Keratinocyte (primary cell): ENCODE measurements at regions not wholly inside any gene's neighbourhood (a gene's known extent, or its start where the extent isn't known, plus 50 kb on each side); places are given as distances from the start of the nearest gene placed in this dataset.

ENCODE experiments used
- DNase-seq: peaks from one replicate; pipeline ENCODE4 v3.0.0-alpha.2; 2011; ENCODE audit warnings: low read depth, missing footprints, low spot score
- FAIRE-seq: peaks from 2 replicates; lab custom pipeline; 2011; peaks lifted over from hg19 to GRCh38; lab: Jason Lieb, UNC
- H2AFZ ChIP-seq: 2 replicates; pipeline ENCODE4 v1.6.0; 2012; ENCODE audit warnings: low read length, control low read depth, inconsistent platforms; ENCODE audit not compliant: control insufficient read depth
- H3K27ac ChIP-seq: 2 replicates; pipeline ENCODE4 v1.5.1; 2011; ENCODE audit warnings: low read length; ENCODE audit not compliant: control insufficient read depth, insufficient read depth
- H3K27me3 ChIP-seq: 3 replicates; pipeline ENCODE4 v1.6.0; 2011; ENCODE audit warnings: low read length; ENCODE audit not compliant: control insufficient read depth, insufficient read depth; ENCODE audit errors: extremely low read depth
- H3K36me3 ChIP-seq, 2 experiments: 2 replicates in 1 of 2; 3 replicates in 1 of 2; pipeline ENCODE4 v1.5.1; 2011; ENCODE audit warnings: low read length in 2 of 2, mild to moderate bottlenecking in 1 of 2; ENCODE audit not compliant: control insufficient read depth in 2 of 2, insufficient read depth in 2 of 2; ENCODE audit errors: extremely low read depth in 1 of 2
- H3K4me1 ChIP-seq: 3 replicates; pipeline ENCODE4 v1.5.1; 2011; ENCODE audit warnings: low read length; ENCODE audit not compliant: control insufficient read depth, insufficient read depth; ENCODE audit errors: extremely low read depth
- H3K4me2 ChIP-seq: 3 replicates; pipeline ENCODE4 v1.6.0; 2011; ENCODE audit warnings: low read depth, low read length; ENCODE audit not compliant: control insufficient read depth, insufficient read depth; ENCODE audit errors: extremely low read depth
- H3K4me3 ChIP-seq, 3 experiments: fragments of 200-600 bp in 1 of 3; sonication (generic) in 1 of 3; 2 replicates in 2 of 3; 3 replicates in 1 of 3; pipeline ENCODE4 v1.5.1; 2011 to 2016; ENCODE audit warnings: low read length in 3 of 3, mild to moderate bottlenecking in 3 of 3, control low read depth in 2 of 3, inconsistent platforms in 1 of 3, low read depth in 1 of 3, mixed read lengths in 1 of 3, mixed run types in 1 of 3, moderate library complexity in 1 of 3; ENCODE audit not compliant: control insufficient read depth in 2 of 3, insufficient read depth in 2 of 3; ENCODE audit errors: extremely low read depth in 1 of 3
- H3K79me2 ChIP-seq: 2 replicates; pipeline ENCODE4 v1.6.0; 2012; ENCODE audit warnings: low read length; ENCODE audit not compliant: control insufficient read depth, insufficient read depth
- H3K9ac ChIP-seq: 3 replicates; pipeline ENCODE4 v1.6.0; 2011; ENCODE audit warnings: low read length; ENCODE audit not compliant: control insufficient read depth, insufficient read depth; ENCODE audit errors: extremely low read depth
- H3K9me1 ChIP-seq: 3 replicates; pipeline ENCODE4 v1.6.0; 2011; ENCODE audit warnings: low read length; ENCODE audit not compliant: control insufficient read depth, insufficient read depth; ENCODE audit errors: extremely low read depth
- H3K9me3 ChIP-seq: 2 replicates; pipeline ENCODE4 v1.5.1; 2012; ENCODE audit warnings: low read depth, low read length; ENCODE audit not compliant: control insufficient read depth
- H4K20me1 ChIP-seq: 3 replicates; pipeline ENCODE4 v1.6.0; 2011; ENCODE audit warnings: low read length; ENCODE audit not compliant: control insufficient read depth, insufficient read depth; ENCODE audit errors: extremely low read depth
- EZH2 ChIP-seq: IDR thresholded peaks from one replicate; pipeline ENCODE4 v1.6.1; 2012; ENCODE audit warnings: inconsistent platforms, mild to moderate bottlenecking, low read length, moderate library complexity
- dilution Hi-C: fragments of 300-500 bp; cut with MboI; formaldehyde crosslinking; loops from one replicate; pipeline ENCODE4 v1.7.0; 2020; ENCODE audit warnings: low sequenced_read_pairs; ENCODE audit not compliant: extremely low pct_ligation_motif_present
- TF ChIP-seq, protein P1 (sequence below), 3 experiments: IDR thresholded peaks in 1 of 3; conservative IDR thresholded peaks in 1 of 3; optimal IDR thresholded peaks in 1 of 3; 2 replicates in 2 of 3; 3 replicates in 1 of 3; pipeline versions ENCODE3 to v1.5.1; 2011; ENCODE audit warnings: low read length in 3 of 3, mild to moderate bottlenecking in 3 of 3, moderate library complexity in 2 of 3, control low read depth in 1 of 3, inconsistent platforms in 1 of 3; ENCODE audit not compliant: insufficient read depth in 2 of 3; ENCODE audit errors: extremely low read depth in 1 of 3

GRCh38 chr1:194068446-194069167, 882.2 kb upstream of the B3GALT2 start:
- DNase-seq = no peak
- no peak overlapping the region for H3K4me2 ChIP-seq
- no peaks in the 10 kb centered on the region for H4K20me1 ChIP-seq
- no peak for FAIRE-seq
- TF ChIP-seq, protein P1, sequence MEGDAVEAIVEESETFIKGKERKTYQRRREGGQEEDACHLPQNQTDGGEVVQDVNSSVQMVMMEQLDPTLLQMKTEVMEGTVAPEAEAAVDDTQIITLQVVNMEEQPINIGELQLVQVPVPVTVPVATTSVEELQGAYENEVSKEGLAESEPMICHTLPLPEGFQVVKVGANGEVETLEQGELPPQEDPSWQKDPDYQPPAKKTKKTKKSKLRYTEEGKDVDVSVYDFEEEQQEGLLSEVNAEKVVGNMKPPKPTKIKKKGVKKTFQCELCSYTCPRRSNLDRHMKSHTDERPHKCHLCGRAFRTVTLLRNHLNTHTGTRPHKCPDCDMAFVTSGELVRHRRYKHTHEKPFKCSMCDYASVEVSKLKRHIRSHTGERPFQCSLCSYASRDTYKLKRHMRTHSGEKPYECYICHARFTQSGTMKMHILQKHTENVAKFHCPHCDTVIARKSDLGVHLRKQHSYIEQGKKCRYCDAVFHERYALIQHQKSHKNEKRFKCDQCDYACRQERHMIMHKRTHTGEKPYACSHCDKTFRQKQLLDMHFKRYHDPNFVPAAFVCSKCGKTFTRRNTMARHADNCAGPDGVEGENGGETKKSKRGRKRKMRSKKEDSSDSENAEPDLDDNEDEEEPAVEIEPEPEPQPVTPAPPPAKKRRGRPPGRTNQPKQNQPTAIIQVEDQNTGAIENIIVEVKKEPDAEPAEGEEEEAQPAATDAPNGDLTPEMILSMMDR (optimal IDR thresholded peaks at IDR 0.05 in 1 of 3, IDR thresholded peaks at IDR 0.05 in 1 of 3, conservative IDR thresholded peaks at IDR 0.05 in 1 of 3; ENCODE audit: extremely low read depth in 1 of 3, insufficient read depth in 2 of 3, low read length in 3 of 3) = no peak
- no peak for TF ChIP-seq EZH2
- no peak overlapping the region for H2AFZ ChIP-seq
- H3K4me1 ChIP-seq = no peaks in the 10 kb centered on the region
- no peaks in the 10 kb centered on the region for H3K27me3 ChIP-seq
- no peaks in the 10 kb centered on the region for H3K9me1 ChIP-seq
- no peaks in the 10 kb centered on the region for H3K79me2 ChIP-seq
- dilution Hi-C loops = no loop called here
- H3K9ac ChIP-seq = no peak overlapping the region
- no peaks in the 10 kb centered on the region for H3K36me3 ChIP-seq
- no peak overlapping the region for H3K27ac ChIP-seq
- H3K9me3 ChIP-seq = no peaks in the 10 kb centered on the region
- no peak overlapping the region for H3K4me3 ChIP-seq

GRCh38 chr1:194067772-194068171, 881.4 kb upstream of the B3GALT2 start:
- dilution Hi-C loops = no loop called here
- Histone ChIP-seq H4K20me1 (no peaks in the 10 kb centered on the region), H3K9ac (no peak overlapping the region), H3K27me3 (no peaks in the 10 kb centered on the region), H3K9me3 (no peaks in the 10 kb centered on the region), H3K4me3 (no peak overlapping the region), H3K9me1 (no peaks in the 10 kb centered on the region), H2AFZ (no peak overlapping the region), H3K4me2 (no peak overlapping the region), H3K27ac (no peak overlapping the region), H3K36me3 (no peaks in the 10 kb centered on the region), H3K79me2 (no peaks in the 10 kb centered on the region), H3K4me1 (no peaks in the 10 kb centered on the region)
- TF ChIP-seq, protein P1 (optimal IDR thresholded peaks at IDR 0.05 in 1 of 3, IDR thresholded peaks at IDR 0.05 in 1 of 3, conservative IDR thresholded peaks at IDR 0.05 in 1 of 3; ENCODE audit: extremely low read depth in 1 of 3, insufficient read depth in 2 of 3, low read length in 3 of 3) = no peak
- no peak for TF ChIP-seq EZH2
- no peak for DNase-seq
- FAIRE-seq = peak; percentile 36
